H54 (cell line): ENCODE measurements at regions not wholly inside any gene's neighbourhood (a gene's known extent, or its start where the extent isn't known, plus 50 kb on each side); places are given as distances from the start of the nearest gene placed in this dataset.
A peak's percentile ranks its signal among the peaks of the same experiment; 100 is the strongest.

Source experiments
- DNase-seq: peaks from one replicate; pipeline ENCODE4 v3.0.0; 2011; ENCODE audit warnings: low spot score, mixed read lengths; ENCODE audit not compliant: insufficient read length
- FAIRE-seq: peaks from 3 replicates; lab custom pipeline; 2011; peaks lifted over from hg19 to GRCh38; lab: Jason Lieb, UNC
- POLR2A ChIP-seq: IDR thresholded peaks from 2 replicates; pipeline ENCODE4 v1.6.1; 2011; ENCODE audit warnings: low read depth, mild to moderate bottlenecking, low read length

GRCh38 chr17:53680745-53681144 lies 142.0 kb upstream of the KIF2B start:
- no peak for DNase-seq
- TF ChIP-seq POLR2A: no peak

DNA sequence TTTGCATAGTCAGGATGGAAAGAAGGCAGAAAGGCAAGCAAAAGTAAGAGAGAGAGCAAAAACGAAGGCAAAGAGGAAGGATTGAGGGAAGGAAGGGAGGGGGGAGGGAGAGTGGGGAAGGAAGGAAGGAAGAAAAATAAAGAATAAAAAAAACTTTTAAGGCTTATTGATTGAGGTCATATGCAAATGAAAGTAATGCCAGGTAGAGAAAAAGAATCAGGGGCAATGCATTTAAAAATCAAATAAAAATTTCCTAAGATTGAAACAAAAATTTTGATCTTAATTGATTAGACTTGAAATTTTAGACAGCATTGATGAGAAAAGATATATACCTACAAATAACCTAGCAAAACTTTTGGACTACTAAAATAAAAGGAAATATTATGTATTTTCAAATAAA lies 153.9 kb upstream of the KIF2B start:
- DNase-seq (no peak), FAIRE-seq (no peak)
- no peak for TF ChIP-seq POLR2A

More at GRCh38 chr17:53680745-53681144, 142.0 kb upstream of the KIF2B start:
- no peak for FAIRE-seq

DNA sequence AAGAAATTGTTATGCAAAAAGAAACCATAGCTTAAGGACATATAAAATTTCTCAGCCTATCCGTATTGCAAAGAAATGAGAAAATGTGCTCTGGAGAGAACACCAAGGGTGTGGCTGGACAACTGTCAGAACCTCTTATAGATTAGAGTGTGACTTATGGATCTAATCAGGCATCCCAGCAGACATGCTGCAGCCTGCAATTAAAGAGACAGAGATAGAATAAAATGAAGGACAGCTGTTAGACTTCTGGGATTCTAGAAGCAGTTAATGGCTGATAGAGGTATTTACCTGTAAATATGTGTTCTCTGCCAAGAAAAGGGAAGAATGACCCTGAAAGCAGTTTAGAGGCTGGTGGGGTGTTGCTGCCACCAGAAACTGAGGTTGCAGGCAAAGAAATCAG lies 160.1 kb upstream of the KIF2B start:
- DNase-seq (no peak), FAIRE-seq (no peak)
- TF ChIP-seq POLR2A: no peak

GRCh38 chr17:53659181-53659580 lies 163.5 kb upstream of the KIF2B start:
- TF ChIP-seq POLR2A: no peak
- peak; percentile 48 for FAIRE-seq
- no peak for DNase-seq

- no peak for TF ChIP-seq POLR2A
- FAIRE-seq (peak; percentile 27), DNase-seq (peak; percentile 2)
These were observed 167.1 kb upstream of the KIF2B start for GRCh38 chr17:53655591-53655990.

DNA sequence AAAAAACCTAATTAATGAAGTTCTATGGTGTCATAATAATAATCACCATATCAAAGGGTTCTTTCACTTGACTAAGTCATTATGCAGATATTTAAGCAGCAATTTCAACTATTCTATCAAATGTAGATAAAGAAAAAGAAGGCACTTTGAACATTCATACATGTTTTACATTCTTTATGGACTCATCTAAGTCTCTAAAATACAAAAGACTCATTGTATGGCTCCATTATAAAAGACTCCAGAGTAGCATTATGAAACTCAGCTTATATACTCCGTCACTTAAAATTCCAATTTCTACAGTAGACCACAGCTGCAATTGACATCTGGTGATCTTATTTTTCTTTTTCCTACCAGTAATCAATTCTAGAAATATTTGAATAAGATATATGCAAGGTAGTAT lies 173.5 kb upstream of the KIF2B start:
- FAIRE-seq (no peak), DNase-seq (no peak)
- TF ChIP-seq POLR2A: no peak

DNA sequence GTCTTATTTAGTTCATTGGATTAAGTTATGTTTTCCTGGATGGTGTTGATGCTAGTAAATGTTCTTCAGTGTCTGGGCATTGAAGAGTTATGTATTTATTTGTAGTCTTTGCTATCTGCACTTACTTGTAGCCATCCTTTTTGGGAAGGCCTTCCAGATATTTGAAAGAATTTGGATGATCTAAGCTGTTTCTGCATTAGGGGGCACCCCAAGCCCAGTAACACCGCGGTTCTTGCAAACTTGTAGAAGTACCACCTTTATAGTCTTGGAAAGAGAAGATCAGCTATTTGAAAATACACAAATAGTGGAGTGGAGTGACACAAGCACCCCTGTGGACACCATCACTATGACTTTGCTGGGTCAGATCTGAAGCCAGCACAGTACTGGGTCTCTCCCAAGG lies 175.9 kb upstream of the KIF2B start:
- DNase-seq (no peak), FAIRE-seq (no peak)
- no peak for TF ChIP-seq POLR2A

- FAIRE-seq (no peak), DNase-seq (no peak)
- TF ChIP-seq POLR2A: no peak
These were observed 181.9 kb upstream of the KIF2B start for GRCh38 chr17:53640808-53641207.

- FAIRE-seq (peak; percentile 83), DNase-seq (no peak)
- TF ChIP-seq POLR2A: no peak
These were observed 187.3 kb upstream of the KIF2B start for GRCh38 chr17:53635444-53635843.

DNA sequence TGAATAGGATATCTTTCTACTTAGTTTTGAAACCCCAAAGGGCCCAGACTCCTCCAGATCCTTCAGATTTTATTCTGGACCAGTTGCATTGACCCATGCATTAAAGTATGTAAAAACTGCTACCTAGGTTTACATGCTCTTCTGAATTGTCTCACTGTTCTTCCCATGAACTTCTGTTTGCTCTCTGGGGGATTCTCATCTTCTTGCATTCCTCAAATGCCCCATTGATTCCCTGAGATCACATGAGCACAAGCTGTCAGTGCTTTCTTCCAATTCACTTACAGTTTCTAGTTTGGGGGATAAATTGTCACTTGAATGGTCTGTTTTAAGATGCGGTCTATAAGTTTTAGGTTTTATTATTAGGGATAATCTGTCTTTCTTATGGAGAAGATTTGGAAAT lies 188.9 kb upstream of the KIF2B start:
- DNase-seq: no peak
- TF ChIP-seq POLR2A: no peak
- FAIRE-seq: no peak

- TF ChIP-seq POLR2A: no peak
- DNase-seq (no peak), FAIRE-seq (no peak)
These were observed 191.2 kb upstream of the KIF2B start for GRCh38 chr17:53631486-53631885.

GRCh38 chr17:53630638-53631037 lies 192.1 kb upstream of the KIF2B start:
- no peak for TF ChIP-seq POLR2A

DNA sequence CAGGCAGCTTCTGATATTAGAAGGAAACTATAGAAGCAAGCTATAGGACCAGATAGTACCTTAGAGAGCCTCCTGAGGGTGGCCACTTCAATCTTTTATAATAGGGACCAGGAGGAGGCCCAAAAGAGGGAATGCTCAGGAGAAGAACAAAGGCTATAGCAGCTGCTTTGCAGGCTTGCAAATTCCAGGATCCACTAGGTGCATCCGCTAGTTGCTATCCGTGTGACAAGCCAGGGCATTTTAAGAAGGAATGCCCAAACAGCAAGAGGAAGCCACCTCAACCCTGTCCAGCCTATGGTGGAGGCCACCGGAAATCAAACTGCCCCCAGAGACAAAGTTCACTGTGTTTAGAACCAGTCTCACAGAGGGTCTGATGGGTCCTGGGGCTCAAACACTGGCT lies 192.6 kb upstream of the KIF2B start:
- TF ChIP-seq POLR2A: no peak
- FAIRE-seq (no peak), DNase-seq (no peak)

More at GRCh38 chr17:53630638-53631037, 192.1 kb upstream of the KIF2B start:
- DNase-seq: no peak
- no peak for FAIRE-seq

DNA sequence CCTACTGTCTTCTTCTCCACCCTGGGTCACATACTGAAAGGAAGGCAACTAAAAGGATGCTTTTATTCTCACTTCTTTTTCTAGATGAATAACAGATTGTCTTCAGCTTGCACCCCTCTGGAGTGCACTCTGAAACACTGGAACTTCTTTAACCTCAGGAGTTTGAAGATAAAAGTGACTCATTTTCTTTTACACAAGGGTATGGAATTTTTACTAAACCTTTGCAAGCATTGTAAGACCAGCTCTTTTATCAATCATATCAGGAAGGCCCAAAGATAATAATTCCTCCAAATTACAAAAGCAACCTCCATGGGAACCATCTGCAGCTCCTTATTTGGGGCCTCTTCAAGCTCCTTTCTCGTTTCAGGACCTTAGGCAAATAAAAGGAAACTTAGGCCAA lies 193.5 kb upstream of the KIF2B start:
- TF ChIP-seq POLR2A: no peak
- FAIRE-seq (peak; percentile 74), DNase-seq (no peak)

GRCh38 chr17:53628011-53628410 lies 194.7 kb upstream of the KIF2B start:
- DNase-seq (no peak), FAIRE-seq (peak; percentile 94)
- no peak for TF ChIP-seq POLR2A

DNA sequence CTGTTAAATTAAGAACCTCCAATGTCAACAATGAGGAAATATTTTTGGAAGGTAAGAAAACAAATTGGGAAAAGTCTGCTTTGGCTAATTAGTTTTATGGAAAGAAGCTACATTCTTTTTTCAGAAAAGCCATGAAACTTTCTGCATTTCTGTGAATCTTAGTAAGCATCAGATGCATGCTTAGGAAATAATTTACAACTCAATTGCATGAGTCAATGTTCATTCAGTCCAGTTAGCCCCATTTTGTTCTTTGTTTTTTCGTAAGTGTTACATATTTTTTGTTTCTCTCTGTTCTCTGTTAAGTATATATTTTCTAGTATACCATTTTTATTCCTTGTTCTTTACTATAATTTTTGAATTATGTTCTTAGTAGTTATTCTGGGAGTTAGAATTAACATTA lies 195.2 kb upstream of the KIF2B start:
- peak; percentile 95 for FAIRE-seq
- peak; percentile 5 for DNase-seq
- TF ChIP-seq POLR2A: no peak
